GM12878 (cell line): ENCODE measurements at regions not wholly inside any gene's neighbourhood (a gene's known extent, or its start where the extent isn't known, plus 50 kb on each side); places are given as distances from the start of the nearest gene placed in this dataset.

ENCODE experiments used
- ASH2L ChIP-seq: fragments of 300-600, 200-600 bp; sonication (generic); IDR thresholded peaks from 2 replicates; pipeline ENCODE4 v1.6.1; 2017; ENCODE audit warnings: low read depth, mild to moderate bottlenecking, borderline replicate concordance
- CHD2 ChIP-seq: IDR thresholded peaks from 2 replicates; pipeline ENCODE4 v1.6.1; 2011; ENCODE audit warnings: low read depth, low read length, improper control_type of control experiment, borderline replicate concordance
- ETV6 ChIP-seq, 2 experiments: fragments of 450-650 bp in 1 of 2; IDR thresholded peaks in 1 of 2; conservative IDR thresholded peaks in 1 of 2; 2 replicates each; pipeline ENCODE4 v1.6.1; 2014; ENCODE audit warnings: antibody characterized with exemption in 1 of 2, borderline replicate concordance in 1 of 2, low read depth in 1 of 2, mild to moderate bottlenecking in 1 of 2, moderate library complexity in 1 of 2
- EZH2 ChIP-seq: IDR thresholded peaks from 2 replicates; pipeline ENCODE4 v1.6.1; 2012; ENCODE audit warnings: low read depth, mild to moderate bottlenecking, control low read depth, inconsistent platforms, low read length, borderline replicate concordance; ENCODE audit not compliant: control insufficient read depth
- FOS ChIP-seq: IDR thresholded peaks from 3 replicates; pipeline ENCODE4 v1.6.1; 2011; ENCODE audit warnings: borderline replicate concordance; ENCODE audit not compliant: insufficient read length; ENCODE audit errors: extremely low read depth
- MTA2 ChIP-seq: fragments of 450-650 bp; IDR thresholded peaks from 2 replicates; pipeline ENCODE4 v1.6.1; 2016; ENCODE audit warnings: low read depth, mild to moderate bottlenecking, moderate library complexity
- MXI1 ChIP-seq: fragments of 150-350 bp; IDR thresholded peaks from 2 replicates; pipeline ENCODE4 v1.6.1; 2011; ENCODE audit warnings: low read depth, mild to moderate bottlenecking, inconsistent platforms, low read length, improper control_type of control experiment
- NFYB ChIP-seq: IDR thresholded peaks from 2 replicates; pipeline ENCODE4 v1.6.1; 2011; ENCODE audit warnings: low read depth, mild to moderate bottlenecking, low read length, improper control_type of control experiment, moderate library complexity; ENCODE audit not compliant: insufficient read depth
- NKRF ChIP-seq: fragments of 450-650 bp; conservative IDR thresholded peaks from 2 replicates; pipeline ENCODE4 v1.6.1; 2017; ENCODE audit warnings: mild to moderate bottlenecking, moderate library complexity
- NR2F1 ChIP-seq: fragments of 450-650 bp; conservative IDR thresholded peaks from 2 replicates; pipeline ENCODE4 v1.6.1; 2017; ENCODE audit warnings: mild to moderate bottlenecking
- PAX5 ChIP-seq: IDR thresholded peaks from 2 replicates; pipeline ENCODE4 v1.6.1; 2011; ENCODE audit warnings: low read depth, low read length, borderline replicate concordance
- POLR2AphosphoS5 ChIP-seq: IDR thresholded peaks from 2 replicates; pipeline ENCODE4 v1.6.1; 2011; ENCODE audit warnings: mild to moderate bottlenecking, low read length, inconsistent platforms
- RB1 ChIP-seq: fragments of 450-650 bp; formaldehyde crosslinking; IDR thresholded peaks from 2 replicates; pipeline ENCODE4 v1.6.1; 2017; ENCODE audit warnings: mild to moderate bottlenecking, borderline replicate concordance
- RUNX3 ChIP-seq: IDR thresholded peaks from 2 replicates; pipeline ENCODE4 v1.6.1; 2012; ENCODE audit warnings: low read length, inconsistent platforms
- TBL1XR1 ChIP-seq: IDR thresholded peaks from 2 replicates; pipeline ENCODE4 v1.6.1; 2012; ENCODE audit warnings: low read depth, low read length, improper control_type of control experiment
- WRNIP1 ChIP-seq: IDR thresholded peaks from 2 replicates; pipeline ENCODE4 v1.6.1; 2011; ENCODE audit warnings: low read depth, low read length, improper control_type of control experiment, borderline replicate concordance
- ZNF384 ChIP-seq: IDR thresholded peaks from 2 replicates; pipeline ENCODE4 v1.6.1; 2012; ENCODE audit warnings: low read depth, mild to moderate bottlenecking, low read length, improper control_type of control experiment, borderline replicate concordance
- ZNF592 ChIP-seq: fragments of 450-650 bp; IDR thresholded peaks from 2 replicates; pipeline ENCODE4 v1.6.1; 2017; ENCODE audit warnings: mild to moderate bottlenecking, moderate library complexity
- TF ChIP-seq, protein P1 (sequence below), 3 experiments: IDR thresholded peaks in 2 of 3; conservative IDR thresholded peaks in 1 of 3; 2 replicates each; pipeline ENCODE4 v1.5.1; 2011; ENCODE audit warnings: low read depth in 3 of 3, low read length in 3 of 3, mild to moderate bottlenecking in 3 of 3, control low read depth in 2 of 3, moderate library complexity in 2 of 3, inconsistent platforms in 1 of 3, mixed read lengths in 1 of 3; ENCODE audit not compliant: control insufficient read depth in 2 of 3, insufficient read depth in 1 of 3; ENCODE audit errors: extremely low read depth in 1 of 3
- TF ChIP-seq, protein P2 (sequence below): IDR thresholded peaks from 2 replicates; pipeline ENCODE4 v1.6.1; 2011; ENCODE audit warnings: borderline replicate concordance, low read depth, mild to moderate bottlenecking, moderate library complexity, mixed read lengths, low read length; ENCODE audit not compliant: insufficient read depth; ENCODE audit errors: extremely low read length

DNA sequence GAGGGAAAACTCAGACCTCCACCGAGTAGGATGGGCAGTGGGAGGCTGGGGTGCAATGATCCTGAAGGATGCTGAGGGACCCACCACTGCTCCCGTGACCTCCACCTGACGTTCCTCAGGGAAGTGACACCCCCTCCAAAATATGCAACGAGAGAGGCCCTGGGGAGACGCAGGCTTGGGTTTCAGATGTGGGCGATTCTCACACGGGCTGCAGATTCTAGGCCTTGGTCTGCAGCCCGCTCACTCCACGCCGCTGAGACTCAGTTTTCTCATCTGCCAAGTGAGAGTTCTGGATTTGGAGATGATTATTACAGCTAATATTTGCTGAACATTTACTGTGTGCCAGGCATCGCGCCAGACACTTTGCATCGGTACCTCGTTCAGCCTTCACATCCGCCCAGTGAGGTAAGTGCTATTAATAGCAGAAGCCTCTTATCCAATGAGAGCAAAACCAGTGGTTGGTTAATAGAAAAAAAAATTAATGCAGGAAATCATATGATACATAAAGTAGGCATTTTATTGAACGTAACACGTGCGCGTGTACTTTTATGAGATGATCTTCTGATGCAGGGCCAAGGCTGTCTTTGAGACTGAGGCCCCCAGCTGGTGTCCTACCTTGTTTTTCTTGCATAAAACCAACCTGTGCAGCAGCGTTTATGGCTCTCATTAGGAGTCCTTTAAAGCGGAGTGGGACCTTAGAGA lies 102.0 kb upstream of the RUNX3 start (continued):
- TF ChIP-seq NKRF (no peak; the same call in 1 of the 2 replicates), NR2F1 (peak; percentile 94), POLR2AphosphoS5 (peak; percentile 87), ZNF384 (peak; percentile 90), RB1 (peak; percentile 40; the same call in 1 of the 2 replicates), ETV6 (conservative IDR thresholded peaks at IDR 0.05 in 1 of 2, IDR thresholded peaks at IDR 0.05 in 1 of 2; ENCODE audit: borderline replicate concordance in 1 of 2, low read depth in 1 of 2) (no peak), PAX5 (peak; percentile 73; the same call in 1 of the 2 replicates), EZH2 (no peak), TBL1XR1 (peak; percentile 20), WRNIP1 (peak; percentile 15; the same call in 1 of the 2 replicates), ASH2L (peak; percentile 84; the same call in 1 of the 2 replicates), MXI1 (peak; percentile 20; the same call in 1 of the 2 replicates), FOS (no peak), NFYB (peak; percentile 78), RUNX3 (no peak), MTA2 (no peak; the same call in 1 of the 2 replicates), ZNF592 (no peak), CHD2 (peak; percentile 50)
- TF ChIP-seq, protein P1, sequence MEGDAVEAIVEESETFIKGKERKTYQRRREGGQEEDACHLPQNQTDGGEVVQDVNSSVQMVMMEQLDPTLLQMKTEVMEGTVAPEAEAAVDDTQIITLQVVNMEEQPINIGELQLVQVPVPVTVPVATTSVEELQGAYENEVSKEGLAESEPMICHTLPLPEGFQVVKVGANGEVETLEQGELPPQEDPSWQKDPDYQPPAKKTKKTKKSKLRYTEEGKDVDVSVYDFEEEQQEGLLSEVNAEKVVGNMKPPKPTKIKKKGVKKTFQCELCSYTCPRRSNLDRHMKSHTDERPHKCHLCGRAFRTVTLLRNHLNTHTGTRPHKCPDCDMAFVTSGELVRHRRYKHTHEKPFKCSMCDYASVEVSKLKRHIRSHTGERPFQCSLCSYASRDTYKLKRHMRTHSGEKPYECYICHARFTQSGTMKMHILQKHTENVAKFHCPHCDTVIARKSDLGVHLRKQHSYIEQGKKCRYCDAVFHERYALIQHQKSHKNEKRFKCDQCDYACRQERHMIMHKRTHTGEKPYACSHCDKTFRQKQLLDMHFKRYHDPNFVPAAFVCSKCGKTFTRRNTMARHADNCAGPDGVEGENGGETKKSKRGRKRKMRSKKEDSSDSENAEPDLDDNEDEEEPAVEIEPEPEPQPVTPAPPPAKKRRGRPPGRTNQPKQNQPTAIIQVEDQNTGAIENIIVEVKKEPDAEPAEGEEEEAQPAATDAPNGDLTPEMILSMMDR (IDR thresholded peaks at IDR 0.05 in 2 of 3, conservative IDR thresholded peaks at IDR 0.05 in 1 of 3; ENCODE audit: control insufficient read depth in 2 of 3, extremely low read depth in 1 of 3, insufficient read depth in 1 of 3, low read depth in 3 of 3, low read length in 3 of 3): peak in 1 of 3 experiments; percentile 30; a peak in 1 of 6 replicates
- TF ChIP-seq, protein P2, sequence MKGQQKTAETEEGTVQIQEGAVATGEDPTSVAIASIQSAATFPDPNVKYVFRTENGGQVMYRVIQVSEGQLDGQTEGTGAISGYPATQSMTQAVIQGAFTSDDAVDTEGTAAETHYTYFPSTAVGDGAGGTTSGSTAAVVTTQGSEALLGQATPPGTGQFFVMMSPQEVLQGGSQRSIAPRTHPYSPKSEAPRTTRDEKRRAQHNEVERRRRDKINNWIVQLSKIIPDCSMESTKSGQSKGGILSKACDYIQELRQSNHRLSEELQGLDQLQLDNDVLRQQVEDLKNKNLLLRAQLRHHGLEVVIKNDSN: no peak
